AG20443 (cell line): ENCODE measurements at regions not wholly inside any gene's neighbourhood (a gene's known extent, or its start where the extent isn't known, plus 50 kb on each side); places are given as distances from the start of the nearest gene placed in this dataset.

Source experiments
- DNase-seq: peaks from one replicate; pipeline ENCODE4 v3.0.0; 2012; ENCODE audit warnings: low spot score, mixed read lengths

- DNase-seq, result no peak
Observed at GRCh38 chr1:36743286-36744005, 260.7 kb upstream of the CSF3R start.

- no peak for DNase-seq
Observed at GRCh38 chr1:36741066-36741465, 258.4 kb upstream of the CSF3R start.

- no peak for DNase-seq
Observed at GRCh38 chr1:36740446-36740845, 257.7 kb upstream of the CSF3R start.

GRCh38 chr1:36739703-36740289, 257.1 kb upstream of the CSF3R start:
- DNase-seq, result no peak

- DNase-seq, result no peak
Observed at GRCh38 chr1:36738245-36738644, 255.5 kb upstream of the CSF3R start.

GRCh38 chr1:36737767-36738166, 255.1 kb upstream of the CSF3R start:
- no peak for DNase-seq

- DNase-seq, result no peak
Observed at GRCh38 chr1:36737038-36737555, 254.4 kb upstream of the CSF3R start.

- DNase-seq, result no peak
Observed at GRCh38 chr1:36735939-36736730, 253.4 kb upstream of the CSF3R start.

- DNase-seq, result no peak
Observed at GRCh38 chr1:36735436-36735835, 252.7 kb upstream of the CSF3R start.

GRCh38 chr1:36734356-36734755, 251.6 kb upstream of the CSF3R start:
- no peak for DNase-seq

- no peak for DNase-seq
Observed at GRCh38 chr1:36733748-36734147, 251.0 kb upstream of the CSF3R start.

- no peak for DNase-seq
Observed at GRCh38 chr1:36732015-36732356, 249.3 kb upstream of the CSF3R start.

GRCh38 chr1:36731226-36732014, 248.7 kb upstream of the CSF3R start:
- DNase-seq, result no peak

- DNase-seq, result no peak
Observed at GRCh38 chr1:36730599-36730998, 247.9 kb upstream of the CSF3R start.

- no peak for DNase-seq
Observed at GRCh38 chr1:36729716-36730510, 247.2 kb upstream of the CSF3R start.

GRCh38 chr1:36729289-36729688, 246.6 kb upstream of the CSF3R start:
- DNase-seq, result no peak

- DNase-seq, result no peak
Observed at GRCh38 chr1:36728846-36729245, 246.1 kb upstream of the CSF3R start.

- no peak for DNase-seq
Observed at GRCh38 chr1:36728051-36728450, 245.3 kb upstream of the CSF3R start.

- DNase-seq, result no peak
Observed at GRCh38 chr1:36725151-36725550, 242.4 kb upstream of the CSF3R start.

GRCh38 chr1:36723813-36724212, 241.1 kb upstream of the CSF3R start:
- no peak for DNase-seq

- DNase-seq, result no peak
Observed at GRCh38 chr1:36722871-36723270, 240.2 kb upstream of the CSF3R start.
